Suprapubic skin (tissue), 4 donors: ENCODE measurements at regions not wholly inside any gene's neighbourhood (a gene's known extent, or its start where the extent isn't known, plus 50 kb on each side); places are given as distances from the start of the nearest gene placed in this dataset.

Experiments
- EP300 ChIP-seq: sonication (generic); formaldehyde crosslinking; IDR thresholded peaks from one replicate; pipeline ENCODE4 v1.6.1; 2017; ENCODE audit warnings: antibody characterized with exemption
- POLR2A ChIP-seq, 2 donors: fragments of 450-650 bp; IDR thresholded peaks; one replicate each; pipeline ENCODE4 v1.6.1; 2017; ENCODE audit warnings: antibody characterized with exemption in 2 of 2, mild to moderate bottlenecking in 2 of 2, moderate library complexity in 2 of 2
- POLR2AphosphoS5 ChIP-seq, 3 donors: sonication (generic); formaldehyde crosslinking; IDR thresholded peaks; one replicate each; pipeline ENCODE4 v1.6.1; 2017; ENCODE audit warnings: antibody characterized with exemption in 3 of 3
- TF ChIP-seq, protein P1 (sequence below), 2 donors: fragments of 200-600 bp in 1 of 2; fragments of 450-650 bp in 1 of 2; sonication (generic) in 1 of 2; IDR thresholded peaks; one replicate each; pipeline ENCODE4 v1.5.1; 2016 to 2019; ENCODE audit warnings: antibody characterized with exemption in 2 of 2, mild to moderate bottlenecking in 1 of 2, moderate library complexity in 1 of 2

DNA sequence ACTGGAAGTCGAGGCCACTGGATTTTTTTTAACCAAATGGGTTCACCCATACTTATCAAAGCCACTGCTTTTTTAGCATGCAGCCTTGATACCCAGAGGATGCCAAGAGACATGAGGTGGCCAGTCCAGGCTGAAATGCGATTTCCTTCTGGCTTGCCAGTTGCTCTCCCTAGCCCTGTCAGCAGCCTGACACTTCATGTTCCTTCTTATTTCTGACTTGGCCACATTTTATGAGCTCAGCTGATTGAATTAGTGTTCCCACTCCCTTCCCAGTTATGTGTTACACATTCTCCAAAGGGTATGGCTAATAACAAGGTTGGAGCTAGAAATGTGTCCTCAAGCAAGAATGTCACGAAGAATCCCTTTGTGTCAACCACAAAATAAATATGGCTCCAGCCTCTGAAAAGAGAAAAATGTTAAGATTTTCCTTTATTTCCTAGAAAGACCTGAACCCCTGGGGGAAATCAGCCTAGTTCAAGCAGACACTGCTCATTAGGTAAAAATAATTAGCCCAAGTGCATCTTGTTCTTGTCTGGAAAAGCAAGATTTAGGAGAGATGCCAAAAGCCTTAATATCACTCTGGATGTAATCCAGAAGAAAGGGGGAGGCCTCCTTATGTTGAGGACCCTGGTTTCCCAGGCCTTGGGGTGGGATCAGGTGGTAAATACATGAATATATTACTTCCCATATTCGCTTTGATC is 121.7 kb upstream of the TACR1 start:
- TF ChIP-seq, protein P1, sequence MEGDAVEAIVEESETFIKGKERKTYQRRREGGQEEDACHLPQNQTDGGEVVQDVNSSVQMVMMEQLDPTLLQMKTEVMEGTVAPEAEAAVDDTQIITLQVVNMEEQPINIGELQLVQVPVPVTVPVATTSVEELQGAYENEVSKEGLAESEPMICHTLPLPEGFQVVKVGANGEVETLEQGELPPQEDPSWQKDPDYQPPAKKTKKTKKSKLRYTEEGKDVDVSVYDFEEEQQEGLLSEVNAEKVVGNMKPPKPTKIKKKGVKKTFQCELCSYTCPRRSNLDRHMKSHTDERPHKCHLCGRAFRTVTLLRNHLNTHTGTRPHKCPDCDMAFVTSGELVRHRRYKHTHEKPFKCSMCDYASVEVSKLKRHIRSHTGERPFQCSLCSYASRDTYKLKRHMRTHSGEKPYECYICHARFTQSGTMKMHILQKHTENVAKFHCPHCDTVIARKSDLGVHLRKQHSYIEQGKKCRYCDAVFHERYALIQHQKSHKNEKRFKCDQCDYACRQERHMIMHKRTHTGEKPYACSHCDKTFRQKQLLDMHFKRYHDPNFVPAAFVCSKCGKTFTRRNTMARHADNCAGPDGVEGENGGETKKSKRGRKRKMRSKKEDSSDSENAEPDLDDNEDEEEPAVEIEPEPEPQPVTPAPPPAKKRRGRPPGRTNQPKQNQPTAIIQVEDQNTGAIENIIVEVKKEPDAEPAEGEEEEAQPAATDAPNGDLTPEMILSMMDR (IDR thresholded peaks at IDR 0.05), result no peak
- no peak for TF ChIP-seq POLR2A (IDR thresholded peaks at IDR 0.05)
- TF ChIP-seq POLR2AphosphoS5 (IDR thresholded peaks at IDR 0.05), result no peak
- no peak for TF ChIP-seq EP300
